Upper lobe of left lung (tissue), 4 donors: ENCODE measurements at regions not wholly inside any gene's neighbourhood (a gene's known extent, or its start where the extent isn't known, plus 50 kb on each side); places are given as distances from the start of the nearest gene placed in this dataset.

ENCODE experiments used
- CTCF ChIP-seq, 6 experiments: fragments of 450-650 bp in 4 of 6; fragments of 200-600 bp in 2 of 6; sonication (generic) in 2 of 6; IDR thresholded peaks; one replicate each; pipeline ENCODE4 v1.5.1; 2016 to 2019; ENCODE audit warnings: antibody characterized with exemption in 6 of 6
- EP300 ChIP-seq, 4 donors: sonication (generic); formaldehyde crosslinking; IDR thresholded peaks; one replicate each; pipeline ENCODE4 v1.5.1; 2017; ENCODE audit warnings: antibody characterized with exemption in 4 of 4, control low read depth in 2 of 4
- POLR2A ChIP-seq, 4 donors: fragments of 450-650 bp; IDR thresholded peaks; one replicate each; pipeline ENCODE4 v1.5.1; 2016 to 2017; ENCODE audit warnings: antibody characterized with exemption in 4 of 4, mild to moderate bottlenecking in 2 of 4
- POLR2AphosphoS5 ChIP-seq, 2 donors: sonication (generic); formaldehyde crosslinking; IDR thresholded peaks; one replicate each; pipeline ENCODE4 v1.5.1; 2017; ENCODE audit warnings: antibody characterized with exemption in 2 of 2

- TF ChIP-seq POLR2A (IDR thresholded peaks at IDR 0.05): no peak
- TF ChIP-seq CTCF (IDR thresholded peaks at IDR 0.05): peak; percentile 59 to 75 (median 72)
- TF ChIP-seq EP300 (IDR thresholded peaks at IDR 0.05): no peak
- no peak for TF ChIP-seq POLR2AphosphoS5 (IDR thresholded peaks at IDR 0.05)
These were observed 74.4 kb upstream of the PAX2 start for GRCh38 chr10:100670828-100671479.
